Astrocyte (in vitro differentiated cells and primary cell): ENCODE measurements at regions not wholly inside any gene's neighbourhood (a gene's known extent, or its start where the extent isn't known, plus 50 kb on each side); places are given as distances from the start of the nearest gene placed in this dataset.

Source experiments
- DNase-seq: peaks from one replicate; pipeline ENCODE4 v3.0.0-alpha.2; 2010; ENCODE audit warnings: low read depth
- FAIRE-seq: peaks from 2 replicates; lab custom pipeline; 2011; peaks lifted over from hg19 to GRCh38; lab: Jason Lieb, UNC
- H2AFZ ChIP-seq: 2 replicates; pipeline ENCODE4 v1.6.0; 2012; ENCODE audit warnings: low read depth, low read length, inconsistent platforms
- H3K27ac ChIP-seq: 2 replicates; pipeline ENCODE4 v1.5.1; 2011; ENCODE audit warnings: low read depth, low read length, inconsistent platforms
- H3K27me3 ChIP-seq: 2 replicates; pipeline ENCODE4 v1.6.0; 2011; ENCODE audit warnings: low read length, inconsistent platforms; ENCODE audit not compliant: insufficient read depth
- H3K36me3 ChIP-seq: 2 replicates; pipeline ENCODE4 v1.5.1; 2011; ENCODE audit warnings: low read length, inconsistent platforms; ENCODE audit not compliant: insufficient read depth
- H3K4me1 ChIP-seq: 2 replicates; pipeline ENCODE4 v1.5.1; 2011; ENCODE audit warnings: low read length, inconsistent platforms; ENCODE audit not compliant: insufficient read depth
- H3K4me2 ChIP-seq: 2 replicates; pipeline ENCODE4 v1.6.0; 2012; ENCODE audit warnings: low read length, inconsistent platforms
- H3K4me3 ChIP-seq: 2 replicates; pipeline ENCODE4 v1.5.1; 2011; ENCODE audit warnings: low read depth, mild to moderate bottlenecking, low read length, inconsistent platforms; ENCODE audit not compliant: insufficient read depth
- H3K79me2 ChIP-seq: 2 replicates; pipeline ENCODE4 v1.6.0; 2012; ENCODE audit warnings: mild to moderate bottlenecking, low read length, inconsistent platforms; ENCODE audit not compliant: insufficient read depth
- H3K9ac ChIP-seq: 2 replicates; pipeline ENCODE4 v1.6.0; 2012; ENCODE audit warnings: mild to moderate bottlenecking, low read length, inconsistent platforms
- H3K9me3 ChIP-seq: 2 replicates; pipeline ENCODE4 v1.5.1; 2012; ENCODE audit warnings: low read depth, mild to moderate bottlenecking, low read length, inconsistent platforms; ENCODE audit not compliant: insufficient read depth
- H4K20me1 ChIP-seq: 2 replicates; pipeline ENCODE4 v1.6.0; 2012; ENCODE audit warnings: low read length, inconsistent platforms; ENCODE audit not compliant: insufficient read depth
- H3K27ac Mint-ChIP-seq: one replicate; pipeline ENCODE4 v1.8.0; 2021; ENCODE audit warnings: mild to moderate bottlenecking, mixed read lengths; ENCODE audit not compliant: unreplicated experiment
- H3K27me3 Mint-ChIP-seq: one replicate; pipeline ENCODE4 v1.8.0; 2021; ENCODE audit warnings: low read depth, mixed read lengths; ENCODE audit not compliant: unreplicated experiment
- H3K36me3 Mint-ChIP-seq: one replicate; pipeline ENCODE4 v1.8.0; 2021; ENCODE audit warnings: low read depth, mixed read lengths; ENCODE audit not compliant: unreplicated experiment
- H3K4me1 Mint-ChIP-seq: one replicate; pipeline ENCODE4 v1.8.0; 2021; ENCODE audit warnings: low read depth, mixed read lengths; ENCODE audit not compliant: unreplicated experiment
- H3K4me3 Mint-ChIP-seq: one replicate; pipeline ENCODE4 v1.8.0; 2021; ENCODE audit warnings: mild to moderate bottlenecking, moderate library complexity, mixed read lengths; ENCODE audit not compliant: unreplicated experiment
- H3K9me3 Mint-ChIP-seq: one replicate; pipeline ENCODE4 v1.8.0; 2021; ENCODE audit warnings: mild to moderate bottlenecking, mixed read lengths; ENCODE audit not compliant: unreplicated experiment
- EZH2 ChIP-seq: IDR thresholded peaks from 2 replicates; pipeline ENCODE4 v1.6.1; 2012; ENCODE audit warnings: mild to moderate bottlenecking, low read length, inconsistent platforms; ENCODE audit not compliant: insufficient read depth
- TF ChIP-seq, protein P1 (sequence below): IDR thresholded peaks from 2 replicates; pipeline ENCODE4 v1.5.1; 2011; ENCODE audit warnings: low read depth, mild to moderate bottlenecking, inconsistent platforms, low read length, moderate library complexity; ENCODE audit not compliant: insufficient read depth

- H3K36me3 Mint-ChIP-seq, result no peaks in the 10 kb centered on the region
- no peak for FAIRE-seq
- H3K9me3 Mint-ChIP-seq, result peaks cover 5% of the 10 kb centered on the region
Observed at GRCh38 chr10:120368927-120369326, 88.1 kb upstream of the PLPP4 start.

GRCh38 chr10:120369856-120370276, 87.2 kb upstream of the PLPP4 start:
- no peak for FAIRE-seq
- Histone ChIP-seq H3K27me3 (no peaks in the 10 kb centered on the region), H3K27ac (peak overlapping the region; percentile 11), H2AFZ (no peak overlapping the region), H3K36me3 (no peaks in the 10 kb centered on the region), H3K79me2 (no peaks in the 10 kb centered on the region), H3K4me3 (no peak overlapping the region), H3K9me3 (no peaks in the 10 kb centered on the region), H3K9ac (no peak overlapping the region), H4K20me1 (no peaks in the 10 kb centered on the region), H3K4me1 (no peaks in the 10 kb centered on the region), H3K4me2 (no peak overlapping the region)
- Mint-ChIP-seq H3K9me3 (peaks cover 6% of the 10 kb centered on the region), H3K4me1 (peaks cover 13% of the 10 kb centered on the region), H3K36me3 (no peaks in the 10 kb centered on the region), H3K27me3 (peaks cover 5% of the 10 kb centered on the region), H3K27ac (no peak overlapping the region), H3K4me3 (no peak overlapping the region)
- no peak for TF ChIP-seq EZH2
- TF ChIP-seq, protein P1, sequence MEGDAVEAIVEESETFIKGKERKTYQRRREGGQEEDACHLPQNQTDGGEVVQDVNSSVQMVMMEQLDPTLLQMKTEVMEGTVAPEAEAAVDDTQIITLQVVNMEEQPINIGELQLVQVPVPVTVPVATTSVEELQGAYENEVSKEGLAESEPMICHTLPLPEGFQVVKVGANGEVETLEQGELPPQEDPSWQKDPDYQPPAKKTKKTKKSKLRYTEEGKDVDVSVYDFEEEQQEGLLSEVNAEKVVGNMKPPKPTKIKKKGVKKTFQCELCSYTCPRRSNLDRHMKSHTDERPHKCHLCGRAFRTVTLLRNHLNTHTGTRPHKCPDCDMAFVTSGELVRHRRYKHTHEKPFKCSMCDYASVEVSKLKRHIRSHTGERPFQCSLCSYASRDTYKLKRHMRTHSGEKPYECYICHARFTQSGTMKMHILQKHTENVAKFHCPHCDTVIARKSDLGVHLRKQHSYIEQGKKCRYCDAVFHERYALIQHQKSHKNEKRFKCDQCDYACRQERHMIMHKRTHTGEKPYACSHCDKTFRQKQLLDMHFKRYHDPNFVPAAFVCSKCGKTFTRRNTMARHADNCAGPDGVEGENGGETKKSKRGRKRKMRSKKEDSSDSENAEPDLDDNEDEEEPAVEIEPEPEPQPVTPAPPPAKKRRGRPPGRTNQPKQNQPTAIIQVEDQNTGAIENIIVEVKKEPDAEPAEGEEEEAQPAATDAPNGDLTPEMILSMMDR, result no peak
- DNase-seq, result peak; percentile 82

More at GRCh38 chr10:120368927-120369326, 88.1 kb upstream of the PLPP4 start:
- Mint-ChIP-seq H3K4me1 (peaks cover 13% of the 10 kb centered on the region), H3K27ac (no peak overlapping the region), H3K4me3 (no peak overlapping the region), H3K27me3 (peaks cover 5% of the 10 kb centered on the region)
- Histone ChIP-seq H3K9me3 (no peaks in the 10 kb centered on the region), H3K4me2 (no peak overlapping the region), H3K9ac (no peak overlapping the region), H3K4me3 (no peak overlapping the region), H3K27me3 (no peaks in the 10 kb centered on the region), H2AFZ (no peak overlapping the region), H4K20me1 (no peaks in the 10 kb centered on the region), H3K27ac (no peak overlapping the region), H3K79me2 (no peaks in the 10 kb centered on the region), H3K36me3 (no peaks in the 10 kb centered on the region), H3K4me1 (no peaks in the 10 kb centered on the region)
- TF ChIP-seq, protein P1, result no peak
- no peak for TF ChIP-seq EZH2
- no peak for DNase-seq

- H4K20me1 ChIP-seq, result no peaks in the 10 kb centered on the region
- no peaks in the 10 kb centered on the region for H3K79me2 ChIP-seq
- Mint-ChIP-seq H3K4me1 (peaks cover 20% of the 10 kb centered on the region), H3K27me3 (peaks cover 3% of the 10 kb centered on the region), H3K36me3 (no peaks in the 10 kb centered on the region), H3K9me3 (peaks cover 8% of the 10 kb centered on the region), H3K27ac (no peak overlapping the region), H3K4me3 (no peak overlapping the region)
- H3K4me2 ChIP-seq, result no peak overlapping the region
- H3K4me1 ChIP-seq, result no peaks in the 10 kb centered on the region
- H2AFZ ChIP-seq, result no peak overlapping the region
- H3K4me3 ChIP-seq, result no peak overlapping the region
- DNase-seq, result no peak
- H3K9me3 ChIP-seq, result no peaks in the 10 kb centered on the region
- no peaks in the 10 kb centered on the region for H3K36me3 ChIP-seq
- FAIRE-seq, result no peak
- no peaks in the 10 kb centered on the region for H3K27me3 ChIP-seq
- TF ChIP-seq, protein P1, result no peak
- TF ChIP-seq EZH2, result no peak
- no peak overlapping the region for H3K9ac ChIP-seq
- no peak overlapping the region for H3K27ac ChIP-seq
Observed at GRCh38 chr10:120371856-120372255, 85.2 kb upstream of the PLPP4 start.
